IMR-90 (cell line): ENCODE measurements at regions not wholly inside any gene's neighbourhood (a gene's known extent, or its start where the extent isn't known, plus 50 kb on each side); places are given as distances from the start of the nearest gene placed in this dataset.

Experiments used
- ATAC-seq: fragments of 200-7000 bp; cut with Tn5 transposase; 2 replicates; pipeline ENCODE4 v1.9.1; 2020; ENCODE audit warnings: low read depth, mild to moderate bottlenecking, moderate library complexity
- BruUV-seq: library from RNA; stranded (reverse); fragments of 400-500 nt; replicated peaks from 2 replicates; lab custom pipeline; 2021; lab: Mats Ljungman, UMichigan
- CTCF ChIA-PET: fragments of 300-600 bp; formaldehyde crosslinking; extraction: SDS; loops from one replicate; lab custom pipeline; 2021; ENCODE audit warnings: antibody characterized with exemption; lab: Yijun Ruan, JAX
- POLR2A ChIA-PET: fragments of 300-600 bp; sonication (Branson Sonifier 250); formaldehyde crosslinking; loops from one replicate; lab custom pipeline; 2022; ENCODE audit warnings: antibody characterized with exemption; ENCODE audit not compliant: unreplicated experiment; lab: Charles Lee
- DNase-seq: peaks from one replicate; pipeline ENCODE4 v3.0.0; 2013
- H2AFZ ChIP-seq: replicated peaks from 2 replicates; pipeline ENCODE3; 2013; ENCODE audit warnings: low read length, mild to moderate bottlenecking; ENCODE audit not compliant: poor library complexity
- H2AK5ac ChIP-seq: 2 replicates; pipeline ENCODE4 v1.6.1; 2013; ENCODE audit warnings: low read depth, low read length, inconsistent platforms
- H2AK9ac ChIP-seq: replicated peaks from 2 replicates; pipeline ENCODE3; 2013; ENCODE audit warnings: mild to moderate bottlenecking, low read depth, low read length, moderate library complexity; ENCODE audit not compliant: poor library complexity
- H2BK120ac ChIP-seq: 2 replicates; pipeline ENCODE4 v1.6.1; 2013; ENCODE audit warnings: low read depth, low read length, inconsistent platforms
- H2BK15ac ChIP-seq: 3 replicates; pipeline ENCODE4 v1.6.1; 2013; ENCODE audit warnings: low read depth, low read length, inconsistent platforms
- H2BK20ac ChIP-seq: 2 replicates; pipeline ENCODE4 v1.6.1; 2013; ENCODE audit warnings: low read depth, mild to moderate bottlenecking, inconsistent platforms, low read length, moderate library complexity
- H2BK5ac ChIP-seq: 2 replicates; pipeline ENCODE4 v1.6.1; 2013; ENCODE audit warnings: mild to moderate bottlenecking, low read depth, low read length, inconsistent platforms; ENCODE audit not compliant: poor library complexity, severe bottlenecking
- H3K14ac ChIP-seq: replicated peaks from 2 replicates; pipeline ENCODE4 v1.6.1; 2013; ENCODE audit warnings: low read depth, low read length, inconsistent platforms
- H3K18ac ChIP-seq: 2 replicates; pipeline ENCODE4 v1.6.1; 2013; ENCODE audit warnings: low read depth, low read length, control low read depth
- H3K23ac ChIP-seq: 2 replicates; pipeline ENCODE4 v1.6.1; 2013; ENCODE audit warnings: low read depth, low read length, inconsistent platforms
- H3K27ac ChIP-seq: 2 replicates; pipeline ENCODE4 v1.5.1; 2013; ENCODE audit warnings: mild to moderate bottlenecking, control low read depth, low read length; ENCODE audit not compliant: insufficient read depth
- H3K27me3 ChIP-seq: 2 replicates; pipeline ENCODE4 v1.6.1; 2013; ENCODE audit warnings: low read length; ENCODE audit not compliant: control insufficient read depth, insufficient read depth
- H3K36me3 ChIP-seq: 2 replicates; pipeline ENCODE4 v1.6.1; 2013; ENCODE audit warnings: low read length, mixed read lengths; ENCODE audit not compliant: control insufficient read depth, insufficient read depth
- H3K4ac ChIP-seq: 2 replicates; pipeline ENCODE4 v1.6.1; 2013; ENCODE audit warnings: low read depth, low read length, inconsistent platforms
- H3K4me1 ChIP-seq: 2 replicates; pipeline ENCODE4 v1.6.1; 2013; ENCODE audit warnings: low read length, mixed read lengths; ENCODE audit not compliant: control insufficient read depth, insufficient read depth
- H3K4me2 ChIP-seq: 2 replicates; pipeline ENCODE4 v1.6.1; 2013; ENCODE audit warnings: low read depth, mild to moderate bottlenecking, control low read depth, low read length, moderate library complexity
- H3K4me3 ChIP-seq: 2 replicates; pipeline ENCODE4 v1.5.1; 2013; ENCODE audit warnings: low read depth, mild to moderate bottlenecking, control low read depth, low read length, moderate library complexity; ENCODE audit not compliant: insufficient read depth
- H3K56ac ChIP-seq: 2 replicates; pipeline ENCODE4 v1.6.1; 2013; ENCODE audit warnings: low read length, inconsistent platforms; ENCODE audit not compliant: insufficient read depth; ENCODE audit errors: extremely low read depth
- H3K79me1 ChIP-seq, 2 experiments: 2 replicates each; pipeline ENCODE4 v1.6.1; 2013; ENCODE audit warnings: low read length in 2 of 2, inconsistent platforms in 1 of 2, low read depth in 1 of 2
- H3K9ac ChIP-seq: 2 replicates; pipeline ENCODE4 v1.6.1; 2013; ENCODE audit warnings: low read depth, low read length, control low read depth
- H3K9me1 ChIP-seq: 2 replicates; pipeline ENCODE4 v1.6.1; 2013; ENCODE audit warnings: low read length, inconsistent platforms; ENCODE audit not compliant: insufficient read depth
- H3K9me3 ChIP-seq: 2 replicates; pipeline ENCODE4 v1.6.1; 2013; ENCODE audit warnings: low read length; ENCODE audit not compliant: control insufficient read depth, insufficient read depth
- H4K20me1 ChIP-seq: 2 replicates; pipeline ENCODE4 v1.6.1; 2013; ENCODE audit warnings: low read length, inconsistent platforms; ENCODE audit not compliant: insufficient read depth
- H4K5ac ChIP-seq: 2 replicates; pipeline ENCODE4 v1.6.1; 2013; ENCODE audit warnings: mild to moderate bottlenecking, low read depth, low read length, control low read depth
- H4K8ac ChIP-seq, 2 experiments: 2 replicates each; pipeline ENCODE4 v1.6.1; 2013; ENCODE audit warnings: low read depth in 2 of 2, low read length in 2 of 2, control low read depth in 1 of 2, inconsistent platforms in 1 of 2
- H4K91ac ChIP-seq: 2 replicates; pipeline ENCODE4 v1.6.1; 2013; ENCODE audit warnings: low read depth, low read length, inconsistent platforms; ENCODE audit not compliant: insufficient read depth
- MAZ ChIP-seq: IDR thresholded peaks from 2 replicates; pipeline ENCODE4 v1.6.1; 2012; ENCODE audit warnings: low read depth, mild to moderate bottlenecking, low read length, improper control_type of control experiment, moderate library complexity, borderline replicate concordance
- POLR2A ChIP-seq: IDR thresholded peaks from 2 replicates; pipeline ENCODE4 v1.6.1; 2012; ENCODE audit warnings: mild to moderate bottlenecking, low read depth, low read length
- WGBS, 2 experiments: methylation state at CpG; one replicate each; pipeline versions ENCODE4 v1.1.5 to v1.1.7; 2013; ENCODE audit warnings: missing lambda C conversion rate in 2 of 2; ENCODE audit not compliant: insufficient read length in 1 of 2; ENCODE audit errors: extremely low coverage in 2 of 2; 5-methylcytosine and 5-hydroxymethylcytosine counted together
- dilution Hi-C: fragments of 300-500 bp; cut with HindIII; formaldehyde crosslinking; loops from one replicate; pipeline ENCODE4 v1.14.3; 2018; ENCODE audit warnings: low sequenced_read_pairs; ENCODE audit not compliant: unreplicated experiment
- in situ Hi-C: fragments of 300-500 bp; cut with MboI; formaldehyde crosslinking; loops from 3 replicates; pipeline ENCODE4 v1.14.3; 2019; ENCODE audit warnings: low sequenced_read_pairs, inconsistent platforms, mixed read lengths
- intact Hi-C: fragments of 100-400 bp; cut with micrococcal nuclease; formaldehyde crosslinking; loops from 2 replicates; pipeline ENCODE4 v1.10.0; 2022

DNA sequence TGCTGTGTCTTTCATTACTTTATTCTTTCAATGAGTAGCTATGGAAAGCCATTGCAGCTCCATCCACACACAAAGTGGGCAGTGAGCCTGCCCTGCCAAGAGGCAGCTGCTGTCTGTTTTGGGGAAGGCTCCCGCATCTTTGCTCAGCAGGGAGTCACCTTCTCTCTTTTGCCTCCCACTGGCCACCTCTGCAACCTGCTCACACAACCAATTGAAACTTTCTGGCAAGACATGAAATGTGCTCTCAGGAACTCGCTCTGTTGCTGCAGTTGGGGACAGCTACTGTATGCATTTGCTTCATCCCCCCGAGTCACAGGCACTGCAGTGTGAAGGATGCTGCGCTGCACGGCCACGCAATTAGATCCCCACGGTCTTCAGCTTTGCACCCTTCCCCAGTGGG lies 244.8 kb upstream of the NFE2L3 start:
- Histone ChIP-seq H3K14ac (no peak overlapping the region), H3K27me3 (no peaks in the 10 kb centered on the region), H2BK20ac (no peak overlapping the region), H3K9me1 (no peaks in the 10 kb centered on the region), H3K4me1 (no peaks in the 10 kb centered on the region), H2AK5ac (no peak overlapping the region), H2BK120ac (no peak overlapping the region), H3K18ac (no peak overlapping the region), H3K79me1 (no peaks in the 10 kb centered on the region), H3K4ac (no peak overlapping the region), H3K23ac (no peak overlapping the region), H4K8ac (no peak overlapping the region), H2AK9ac (no peak overlapping the region), H2AFZ (no peak overlapping the region), H3K9me3 (no peaks in the 10 kb centered on the region), H2BK5ac (no peak overlapping the region), H3K27ac (no peak overlapping the region), H3K9ac (no peak overlapping the region), H4K20me1 (no peaks in the 10 kb centered on the region), H3K4me3 (no peak overlapping the region), H3K56ac (no peak overlapping the region), H3K36me3 (no peaks in the 10 kb centered on the region), H3K4me2 (no peak overlapping the region), H4K91ac (no peak overlapping the region), H2BK15ac (no peak overlapping the region), H4K5ac (no peak overlapping the region)
- in situ Hi-C loops (no loop called here), dilution Hi-C loops (no loop called here), intact Hi-C loops (no loop called here)
- ATAC-seq: no peak
- WGBS, 2 experiments: 80% methylated on average over 1 of the region's 7 CpGs; no CpG with 5 or more reads in 1 of the 2 experiments
- no TSS peak for BruUV-seq
- TF ChIP-seq POLR2A: no peak
- TF ChIP-seq MAZ: no peak
- ChIA-PET CTCF (no interaction called here), POLR2A (no interaction called here)
- no peak for DNase-seq
